ENCODE measurements at regions not wholly inside any gene's neighbourhood (a gene's known extent, or its start where the extent isn't known, plus 50 kb on each side); places are given as distances from the start of the nearest gene placed in this dataset.

GRCh38 chr5:74154526-74154925, 486.0 kb downstream of the ENC1 start:
- DNase-seq (ENCODE audit: low spot score) = no peak

- DNase-seq (ENCODE audit: low spot score) = no peak
These were observed 487.2 kb downstream of the ENC1 start for GRCh38 chr5:74153255-74153790.

DNA sequence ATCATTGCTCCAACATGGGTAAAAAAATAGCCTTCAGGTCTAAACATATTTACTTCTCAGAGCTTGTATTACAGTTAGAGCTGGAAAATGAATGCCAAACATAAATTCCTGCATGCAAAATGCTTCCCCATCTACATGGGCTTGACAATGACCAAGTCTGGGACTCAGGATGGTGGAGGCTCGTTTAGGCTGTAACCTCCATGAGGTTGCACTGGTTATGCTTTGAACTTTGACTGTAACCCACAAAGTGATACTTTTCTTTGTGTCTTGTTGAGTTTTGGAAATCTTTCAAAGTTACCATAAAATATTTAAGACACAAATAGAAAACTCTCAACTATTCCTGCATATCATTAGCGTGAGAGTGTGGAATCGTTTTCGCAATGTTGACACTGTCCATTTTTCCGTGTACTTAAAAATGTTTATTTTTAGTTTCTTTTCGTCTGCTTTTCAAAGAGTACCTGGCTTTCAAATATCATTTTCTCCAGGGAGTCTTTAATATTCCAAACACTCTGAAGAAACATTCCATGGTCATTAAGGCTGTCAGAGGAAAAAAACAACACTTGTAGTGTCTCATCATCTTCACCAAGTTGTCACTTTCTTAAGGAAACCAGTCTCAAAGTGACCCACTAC, 487.8 kb downstream of the ENC1 start:
- no peak for DNase-seq (ENCODE audit: low spot score)

GRCh38 chr5:74152136-74152535, 488.4 kb downstream of the ENC1 start:
- no peak for DNase-seq (ENCODE audit: low spot score)

- peak; percentile 71 for DNase-seq (ENCODE audit: low spot score)
These were observed 491.1 kb downstream of the ENC1 start for GRCh38 chr5:74149395-74149794.

- DNase-seq (ENCODE audit: low spot score) = no peak
These were observed 492.2 kb downstream of the ENC1 start for GRCh38 chr5:74148321-74148720.

DNA sequence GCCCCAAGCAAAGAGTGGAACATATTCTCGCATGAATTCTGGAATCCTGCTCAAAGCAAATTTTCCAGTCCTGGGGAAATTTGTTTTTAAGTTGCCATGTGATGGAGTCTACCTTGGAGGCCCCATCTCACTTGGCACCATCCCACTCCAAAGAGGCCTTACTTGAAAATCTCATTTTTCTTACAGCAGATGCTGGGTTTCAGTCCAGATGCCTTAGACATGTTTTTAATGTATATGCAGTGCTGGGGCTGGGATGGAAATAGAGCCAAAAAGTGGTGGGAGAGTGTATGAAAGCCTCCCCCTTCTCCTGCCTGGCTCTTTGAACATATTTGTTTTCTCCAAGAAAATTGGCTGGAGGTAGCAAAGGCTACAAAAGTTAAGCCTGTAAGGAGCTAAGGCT, 493.7 kb downstream of the ENC1 start:
- DNase-seq (ENCODE audit: low spot score) = no peak

GRCh38 chr5:74145951-74146350, 494.6 kb downstream of the ENC1 start:
- DNase-seq (ENCODE audit: low spot score) = no peak

DNA sequence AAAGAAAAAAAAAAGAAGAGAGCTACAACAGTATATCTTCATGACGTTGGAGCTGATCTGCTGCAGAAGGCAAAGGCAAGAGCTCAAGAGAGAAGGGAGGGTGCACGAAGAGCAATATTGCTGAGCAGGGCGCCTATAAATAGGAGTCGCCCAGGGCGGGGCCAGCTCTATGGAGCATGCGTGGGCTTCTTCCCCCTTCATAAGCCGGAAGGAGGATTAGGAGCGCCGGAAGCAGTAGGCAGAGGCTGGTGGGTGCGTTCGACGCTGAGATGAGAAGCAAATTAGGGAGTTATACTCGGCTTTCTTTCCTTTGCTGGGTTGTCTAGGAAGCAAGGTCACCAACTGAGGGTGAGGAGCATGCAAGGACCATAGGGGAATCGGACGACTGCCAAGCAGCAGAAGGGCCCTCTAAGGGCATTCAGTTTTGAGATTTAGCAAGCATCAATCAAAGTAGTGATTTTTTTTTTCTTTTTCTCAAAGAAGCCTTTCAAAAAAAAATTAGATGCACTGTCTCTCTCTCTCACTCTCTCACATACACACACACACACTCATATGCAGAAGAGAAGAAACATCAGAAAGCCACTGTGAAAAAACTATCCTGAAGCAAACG, 496.7 kb downstream of the ENC1 start:
- DNase-seq (ENCODE audit: low spot score) = no peak

DNA sequence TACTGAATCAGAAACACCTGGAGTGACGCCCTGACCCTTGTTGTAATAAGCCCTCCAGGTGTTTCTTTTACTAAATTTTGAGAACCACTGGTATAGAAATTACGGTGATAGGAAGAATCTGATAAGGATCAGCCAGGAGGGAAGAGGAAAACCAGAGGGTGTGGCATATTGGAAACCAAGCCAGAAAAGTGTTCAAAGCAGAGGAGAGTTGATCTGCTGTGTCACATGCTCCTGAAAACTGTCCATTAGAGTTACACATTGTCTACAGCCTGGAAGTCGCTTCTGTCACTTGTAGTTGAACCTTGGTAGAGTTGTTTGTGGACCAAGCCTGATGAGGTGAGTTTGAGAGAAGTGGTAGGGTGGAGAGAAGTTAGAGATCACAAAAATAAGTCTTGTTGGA, 497.4 kb downstream of the ENC1 start:
- no peak for DNase-seq (ENCODE audit: low spot score)

DNA sequence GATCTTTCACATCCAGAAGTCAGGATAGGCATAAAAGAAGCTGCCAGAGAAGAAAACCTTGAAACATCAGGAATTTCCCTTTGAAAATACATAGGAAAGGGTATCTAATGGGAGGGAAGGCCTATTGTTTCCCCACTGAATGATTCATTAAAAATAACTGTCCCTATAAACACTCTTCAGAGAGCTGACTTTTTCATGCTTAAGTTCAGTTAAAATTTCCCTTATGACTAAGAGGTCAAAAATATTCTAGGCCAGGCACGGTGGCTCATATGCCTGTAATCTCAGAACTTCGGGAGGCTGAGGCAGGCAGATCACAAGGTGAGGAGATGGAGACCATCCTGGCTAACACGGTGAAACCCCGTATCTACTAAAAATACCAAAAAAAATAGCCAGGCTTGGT, 499.5 kb downstream of the ENC1 start:
- DNase-seq (ENCODE audit: low spot score) = peak; percentile 58

- no peak for DNase-seq (ENCODE audit: low spot score)
These were observed 500.1 kb downstream of the ENC1 start for GRCh38 chr5:74140409-74140808.

GRCh38 chr5:74139589-74139988, 500.9 kb downstream of the ENC1 start:
- no peak for DNase-seq (ENCODE audit: low spot score)

- DNase-seq (ENCODE audit: low spot score) = no peak
These were observed 501.8 kb downstream of the ENC1 start for GRCh38 chr5:74138721-74139120.

DNA sequence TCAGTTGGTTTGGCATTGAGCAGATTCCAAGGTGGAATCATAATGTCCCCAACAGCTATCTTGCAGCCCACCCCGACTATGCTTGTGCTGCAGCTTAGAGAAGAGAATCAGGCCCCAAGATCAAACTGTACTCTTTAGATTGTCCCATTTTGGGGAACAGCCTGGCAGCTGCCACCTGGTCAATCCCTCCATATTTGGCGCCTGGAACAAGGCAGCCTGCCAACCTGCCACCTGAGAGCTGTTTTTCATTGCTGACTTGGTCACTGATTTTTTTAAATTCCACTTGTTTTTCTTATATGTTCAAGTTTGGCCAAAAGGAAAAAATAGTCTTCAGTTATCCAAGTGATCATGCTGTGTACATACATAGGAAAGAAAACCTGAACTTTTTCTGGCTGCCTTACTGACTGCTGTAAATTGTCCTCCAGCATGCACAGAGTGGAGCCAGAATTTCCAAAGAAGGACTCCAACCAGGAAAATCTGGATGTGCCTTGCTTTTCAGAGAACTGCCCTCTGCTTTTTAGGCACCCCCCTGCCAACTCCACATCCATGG, 504.2 kb downstream of the ENC1 start:
- DNase-seq (ENCODE audit: low spot score) = no peak

DNA sequence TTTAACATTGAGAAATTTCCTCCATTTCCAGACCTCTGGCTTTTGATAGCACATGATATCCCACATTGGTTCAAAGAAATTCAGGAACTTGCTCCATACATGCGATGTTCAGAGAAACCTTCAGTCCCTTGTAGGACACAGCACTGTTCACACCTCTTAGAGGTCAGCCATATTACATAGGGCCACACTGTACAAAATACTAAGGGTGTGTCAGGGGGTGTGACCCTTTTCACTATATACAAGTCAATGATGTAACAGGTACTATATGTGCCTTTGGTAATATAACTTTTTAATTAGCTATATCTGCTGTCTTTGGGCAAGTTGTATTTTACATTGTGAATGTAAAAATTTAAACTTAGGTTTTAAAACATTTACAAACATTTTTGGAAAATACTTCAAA, 505.5 kb downstream of the ENC1 start:
- DNase-seq (ENCODE audit: low spot score) = no peak

DNA sequence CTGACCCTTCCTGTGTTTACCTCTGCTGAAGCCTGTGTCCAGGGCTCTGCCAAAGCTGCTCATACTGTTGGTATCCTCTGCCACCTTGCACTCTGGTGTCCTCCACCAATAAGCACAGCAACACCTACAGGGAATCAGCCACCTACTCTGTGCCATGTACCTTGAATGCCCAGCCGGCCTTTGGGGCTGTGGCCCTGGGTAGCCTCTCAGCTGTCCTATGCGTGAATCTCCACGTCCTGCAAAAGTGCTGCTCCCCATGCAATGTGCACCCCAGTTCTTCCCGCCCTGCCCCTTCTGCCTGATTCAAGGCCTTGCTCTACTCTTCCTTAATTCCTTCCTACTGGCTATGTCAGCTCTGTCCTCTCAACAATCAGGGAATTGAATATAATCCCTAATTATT, 506.5 kb downstream of the ARHGEF28 start:
- no peak for DNase-seq (ENCODE audit: low spot score)

GRCh38 chr5:74131250-74131649, 505.3 kb downstream of the ARHGEF28 start:
- no peak for DNase-seq (ENCODE audit: low spot score)

DNA sequence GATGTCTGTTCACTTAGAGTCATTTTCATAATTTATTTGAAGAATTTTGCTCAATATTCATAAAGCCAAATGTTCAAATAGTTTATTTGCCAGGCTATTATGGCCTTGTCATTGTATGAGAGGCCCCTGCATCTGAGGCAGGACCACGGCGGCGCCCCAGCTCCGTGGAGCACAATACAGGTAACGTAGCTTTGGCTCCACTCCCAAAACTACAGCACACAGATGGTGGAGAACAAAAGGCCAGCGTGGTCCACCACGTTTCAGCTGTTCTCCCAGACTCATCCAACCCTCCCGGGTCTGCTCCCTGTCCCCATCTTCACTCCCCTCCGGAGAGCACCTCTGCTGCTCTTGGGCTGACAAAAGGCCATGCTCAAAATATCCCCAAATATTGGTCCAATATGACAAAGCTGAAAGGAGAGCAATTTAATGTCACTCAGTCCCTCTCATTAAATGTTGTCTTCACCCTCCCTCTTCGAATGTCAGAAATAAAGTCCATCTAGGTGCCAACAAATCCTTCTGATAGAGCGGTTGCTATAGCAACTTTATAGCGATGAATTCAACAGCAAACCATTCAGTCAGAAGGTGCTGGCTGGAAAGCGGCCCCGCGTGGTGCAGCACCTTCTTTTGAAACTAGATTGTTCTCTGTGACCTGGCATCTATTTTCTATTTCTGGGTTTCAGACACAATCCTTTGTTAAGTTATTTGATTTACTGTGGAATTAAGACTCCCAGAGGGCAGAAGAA, 504.3 kb downstream of the ARHGEF28 start:
- DNase-seq (ENCODE audit: low spot score) = no peak

DNA sequence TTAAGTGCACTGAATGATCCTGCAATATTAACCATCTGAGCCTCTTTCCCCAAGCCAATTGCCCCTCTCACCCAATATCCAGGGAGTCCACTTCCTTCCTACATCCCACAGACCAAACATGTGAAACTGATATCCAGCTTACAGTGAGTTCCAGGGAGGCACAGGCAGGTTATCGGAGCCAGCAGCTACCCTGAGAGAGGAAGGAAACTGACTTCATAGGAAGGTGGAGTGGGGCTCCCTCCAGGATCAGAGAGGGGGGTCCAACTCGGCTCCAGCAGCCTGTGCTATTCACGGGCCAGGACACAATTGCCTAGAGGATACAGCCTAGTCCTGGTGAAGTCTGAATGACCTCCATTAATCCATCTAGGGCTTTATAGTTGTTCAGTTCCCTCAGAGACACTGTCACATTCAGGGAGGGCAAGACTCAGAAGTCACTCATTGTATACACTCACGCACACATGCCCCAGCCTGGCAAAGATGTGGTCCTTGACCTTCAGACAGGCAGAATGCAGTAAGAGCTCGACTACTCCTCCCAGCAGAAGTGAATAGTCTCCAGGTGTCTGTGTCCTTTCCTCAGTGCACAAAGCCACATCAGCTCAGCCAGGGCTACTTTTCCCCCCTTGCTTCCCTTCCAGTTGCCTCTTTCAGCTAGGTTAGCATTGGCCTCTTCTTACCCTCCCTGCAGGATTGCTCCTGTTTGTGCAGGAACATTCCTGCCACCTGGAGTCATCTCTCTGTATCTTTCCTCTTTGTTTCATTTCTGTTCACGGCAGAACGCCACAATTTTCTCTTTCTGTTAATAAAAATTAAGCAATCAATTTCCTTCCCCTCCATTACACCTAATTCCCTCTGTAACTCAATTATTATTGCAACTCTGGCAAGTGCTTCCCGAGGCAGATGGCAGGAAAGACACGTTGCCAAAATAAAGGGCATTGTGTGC, 501.7 kb downstream of the ARHGEF28 start:
- DNase-seq (ENCODE audit: low spot score) = no peak

DNA sequence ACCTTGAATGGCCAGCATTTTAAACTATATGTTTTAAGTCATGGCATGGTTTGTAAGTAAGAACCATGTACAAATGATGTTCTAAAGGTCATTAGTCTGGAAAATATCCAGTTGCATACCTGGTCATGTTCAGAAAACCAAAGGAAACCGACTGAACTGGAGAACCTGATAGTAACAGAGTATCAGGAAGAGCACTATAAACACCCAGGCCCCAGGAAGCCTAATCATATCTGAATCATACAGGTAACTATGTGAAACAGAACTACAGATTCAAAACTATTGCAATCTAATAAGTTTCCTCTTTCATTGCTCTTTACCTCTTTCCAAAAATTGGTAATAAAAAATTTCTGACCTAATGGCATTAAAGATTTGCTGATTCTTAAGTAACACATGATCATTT, 500.3 kb downstream of the ARHGEF28 start:
- DNase-seq (ENCODE audit: low spot score) = no peak

GRCh38 chr5:74124826-74125225, 498.8 kb downstream of the ARHGEF28 start:
- no peak for DNase-seq (ENCODE audit: low spot score)
